Heart left ventricle (tissue), 16 donors: ENCODE measurements at regions not wholly inside any gene's neighbourhood (a gene's known extent, or its start where the extent isn't known, plus 50 kb on each side); places are given as distances from the start of the nearest gene placed in this dataset.

ENCODE experiments used
- ATAC-seq, 4 donors: fragments of 200-7000 bp; cut with Tn5 transposase; one replicate each; pipeline ENCODE4 v1.9.1; 2020 to 2022; ENCODE audit warnings: moderate library complexity in 4 of 4, mild to moderate bottlenecking in 3 of 4, moderate number of reproducible peaks in 1 of 4
- DNase-seq, 5 donors: peaks; one replicate each; pipeline ENCODE4 v3.0.0-alpha.2; 2020
- H3K27ac ChIP-seq, 12 donors: fragments of 200-600 bp; sonication (generic) in 4 of 12; one replicate each; pipeline versions ENCODE4 v1.5.0 to v1.8.0; 2016 to 2022; ENCODE audit warnings: mild to moderate bottlenecking in 2 of 12
- H3K27me3 ChIP-seq, 9 donors: fragments of 200-600 bp; sonication (generic) in 2 of 9; one replicate each; pipeline versions ENCODE4 v1.5.1 to v1.8.0; 2016 to 2022; ENCODE audit warnings: mild to moderate bottlenecking in 3 of 9
- H3K36me3 ChIP-seq, 9 donors: fragments of 200-600 bp; sonication (generic) in 2 of 9; one replicate each; pipeline versions ENCODE4 v1.5.0 to v1.8.0; 2018 to 2022; ENCODE audit warnings: mild to moderate bottlenecking in 2 of 9
- H3K4me1 ChIP-seq, 12 donors: fragments of 200-600 bp; sonication (generic) in 4 of 12; one replicate each; pipeline versions ENCODE4 v1.5.0 to v1.8.0; 2016 to 2022; ENCODE audit warnings: mild to moderate bottlenecking in 3 of 12
- H3K4me3 ChIP-seq, 12 donors: fragments of 200-600 bp; sonication (generic) in 4 of 12; one replicate each; pipeline versions ENCODE4 v1.5.0 to v1.8.0; 2017 to 2022; ENCODE audit warnings: mild to moderate bottlenecking in 9 of 12, moderate library complexity in 4 of 12
- H3K9me3 ChIP-seq, 12 donors: fragments of 200-600 bp; sonication (generic) in 4 of 12; one replicate each; pipeline versions ENCODE4 v1.5.0 to v1.8.0; 2016 to 2022; ENCODE audit warnings: mild to moderate bottlenecking in 1 of 12
- POLR2A ChIP-seq, 2 donors: fragments of 450-650 bp; IDR thresholded peaks; one replicate each; pipeline ENCODE4 v1.6.1; 2017; ENCODE audit warnings: antibody characterized with exemption in 2 of 2, mild to moderate bottlenecking in 2 of 2, moderate library complexity in 2 of 2
- WGBS, 4 donors: extraction: QIAGEN DNeasy Blood & Tissue Kit in 2 of 4; methylation state at CpG; one replicate each; pipeline versions ENCODE4 v1.1.5 to v1.1.7; 2013 to 2018; 5-methylcytosine and 5-hydroxymethylcytosine counted together
- intact Hi-C, 10 donors: fragments of 100-400 bp; cut with DNase I; formaldehyde crosslinking; loops; one replicate each; pipeline versions ENCODE4 v1.11.1 to v1.14.2; 2022
- TF ChIP-seq, protein P1 (sequence below), 12 donors: fragments of 200-600 bp; sonication (generic) in 4 of 12; IDR thresholded peaks; one replicate each; pipeline versions ENCODE4 v1.5.0 to v1.8.0; 2018 to 2022; ENCODE audit warnings: antibody characterized with exemption in 12 of 12, mild to moderate bottlenecking in 5 of 12
- donor health status: ischemic (EF 13 %, LVEDD 7.1; RV severe dilation, severe dysfunction).
- donor health status: healthy with polysubstance abuse.
- donor health status: DM: no; HTN: yes; CAD: no.
- donor health status: DM: no; HTN: no; CAD: no.
- donor health status: ischemic (EF 25% LVEDD 6.9; RV normal size, moderate dysfunction).
- donor health status: ischemic (EF 25% LVEDD 5.7; RV mildly dilated, moderate dysfunction).
- donor health status: healthy.
- donor health status: DM: yes; HTN: yes; CAD: no.
- donor health status: ischemic (EF 35%, LVEDD 5.7; RV mildly dilated, moderate dysfunction).
- donor health status: nonischemic (EF 11% LVEDD 7.7; RV severe dilation, severe dysfunction).
- donor health status: DM: yes; HTN: yes; CAD: no.
- donor health status: PGD.
- donor health status: ischemic (EF 29% LVEDD 5.4; RV normal size, mild dysfunction).
- donor health status: nonischemic (EF 23%, LVEDD 6.1; RV moderate dilation, normal function).

DNA sequence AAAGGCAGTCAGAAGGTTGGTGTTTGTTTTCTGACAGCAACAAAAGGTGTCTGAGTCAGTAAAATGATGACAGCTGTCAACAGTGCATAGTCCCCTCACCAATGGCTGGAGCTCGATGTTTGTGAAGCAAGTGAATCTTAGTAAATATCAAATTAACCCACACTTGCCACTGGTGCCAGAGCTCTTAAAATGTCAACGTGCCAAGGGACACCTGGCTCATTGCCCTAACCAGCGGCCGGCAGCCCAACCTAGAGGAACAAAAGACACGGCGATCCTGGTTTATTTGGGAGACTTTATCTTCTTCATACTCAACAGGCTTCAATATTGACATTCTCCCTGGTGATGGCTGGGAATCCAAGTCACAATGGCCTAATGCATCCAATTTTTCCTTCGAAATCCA, 143.4 kb downstream of the CPEB2 start:
- peak; percentile 23 to 65 (median 38) for ATAC-seq
- DNase-seq: peak in 2 of 5 donors; percentile 34 to 41
- intact Hi-C loops: loop anchor here in 7 of 10 donors (2.0 to 10.0 kb wide), 4 partner anchors 131 to 143 kb away; partner anchors contain the start of gene CPEB2 (in 6 of the 7)
- Histone ChIP-seq H3K4me1 (peaks cover 0 to 59% (median 17%) of the 10 kb centered on the region in 12 donors), H3K9me3 (no peaks in the 10 kb centered on the region), H3K27ac (peak overlapping the region in 5 of 12 donors; percentile 8 to 42 (median 29)), H3K27me3 (no peaks in the 10 kb centered on the region), H3K4me3 (no peak overlapping the region), H3K36me3 (no peaks in the 10 kb centered on the region)
- TF ChIP-seq, protein P1, sequence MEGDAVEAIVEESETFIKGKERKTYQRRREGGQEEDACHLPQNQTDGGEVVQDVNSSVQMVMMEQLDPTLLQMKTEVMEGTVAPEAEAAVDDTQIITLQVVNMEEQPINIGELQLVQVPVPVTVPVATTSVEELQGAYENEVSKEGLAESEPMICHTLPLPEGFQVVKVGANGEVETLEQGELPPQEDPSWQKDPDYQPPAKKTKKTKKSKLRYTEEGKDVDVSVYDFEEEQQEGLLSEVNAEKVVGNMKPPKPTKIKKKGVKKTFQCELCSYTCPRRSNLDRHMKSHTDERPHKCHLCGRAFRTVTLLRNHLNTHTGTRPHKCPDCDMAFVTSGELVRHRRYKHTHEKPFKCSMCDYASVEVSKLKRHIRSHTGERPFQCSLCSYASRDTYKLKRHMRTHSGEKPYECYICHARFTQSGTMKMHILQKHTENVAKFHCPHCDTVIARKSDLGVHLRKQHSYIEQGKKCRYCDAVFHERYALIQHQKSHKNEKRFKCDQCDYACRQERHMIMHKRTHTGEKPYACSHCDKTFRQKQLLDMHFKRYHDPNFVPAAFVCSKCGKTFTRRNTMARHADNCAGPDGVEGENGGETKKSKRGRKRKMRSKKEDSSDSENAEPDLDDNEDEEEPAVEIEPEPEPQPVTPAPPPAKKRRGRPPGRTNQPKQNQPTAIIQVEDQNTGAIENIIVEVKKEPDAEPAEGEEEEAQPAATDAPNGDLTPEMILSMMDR (IDR thresholded peaks at IDR 0.05): no peak
- 49 to 81% (median 69%) methylated on average over 7 of the region's 7 CpGs for WGBS, 4 donors

DNA sequence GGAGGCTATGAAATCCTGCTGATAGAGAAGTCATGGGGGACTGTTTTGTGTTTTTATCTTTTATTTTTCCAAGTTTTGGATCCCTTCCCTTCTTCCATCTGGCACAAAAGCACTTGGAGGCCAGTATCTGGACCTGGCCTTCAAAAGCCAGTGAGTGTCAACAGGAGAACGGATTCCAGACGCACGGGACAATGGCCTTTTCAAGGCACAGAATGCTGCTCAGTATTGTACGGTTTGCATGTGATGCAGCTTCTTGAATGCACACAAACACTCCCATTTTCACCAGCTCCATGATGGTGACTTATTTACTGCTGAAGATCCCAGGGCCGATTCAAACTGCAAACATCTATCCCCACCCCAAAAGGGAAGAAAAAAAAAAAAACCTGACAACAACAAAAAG, 145.4 kb downstream of the CPEB2 start:
- Histone ChIP-seq H3K4me1 (peaks cover 0 to 60% (median 17%) of the 10 kb centered on the region in 12 donors), H3K27ac (peak overlapping the region in 1 of 12 donors; percentile 9), H3K9me3 (no peaks in the 10 kb centered on the region), H3K27me3 (no peaks in the 10 kb centered on the region), H3K4me3 (no peak overlapping the region), H3K36me3 (no peaks in the 10 kb centered on the region)
- no peak for DNase-seq
- no peak for TF ChIP-seq POLR2A (IDR thresholded peaks at IDR 0.05)
- TF ChIP-seq, protein P1 (IDR thresholded peaks at IDR 0.05): no peak
- WGBS, 4 donors: 34 to 42% (median 40%) methylated on average over 5 of the region's 5 CpGs
- ATAC-seq: no peak
- intact Hi-C loops: loop anchor here in 7 of 10 donors (2.0 to 10.0 kb wide), 4 partner anchors 133 to 145 kb away; partner anchors contain the start of gene CPEB2 (in 6 of the 7)

DNA sequence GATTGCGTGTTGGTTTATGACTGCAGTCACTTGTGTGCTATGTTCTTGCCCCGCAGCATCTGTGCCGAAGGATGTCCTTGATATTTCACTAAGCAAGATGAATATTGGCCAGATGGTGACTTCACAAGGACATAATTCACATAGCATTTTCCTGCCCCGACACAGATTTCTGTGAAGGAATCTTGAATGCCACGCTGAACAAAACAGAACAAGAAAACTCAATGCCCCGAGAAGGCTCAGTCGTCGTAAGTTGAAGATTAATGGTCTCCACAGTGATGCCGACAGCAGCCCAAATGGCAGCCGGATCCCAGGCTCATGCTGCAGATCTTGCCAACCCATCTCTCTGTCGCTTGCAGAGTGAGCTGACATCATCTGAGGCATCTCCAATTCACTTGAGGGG, 145.9 kb downstream of the CPEB2 start:
- no peak for TF ChIP-seq POLR2A (IDR thresholded peaks at IDR 0.05)
- TF ChIP-seq, protein P1 (IDR thresholded peaks at IDR 0.05): no peak
- no peaks in the 10 kb centered on the region for H3K36me3 ChIP-seq
- H3K4me3 ChIP-seq: no peak overlapping the region
- no peak overlapping the region for H3K27ac ChIP-seq
- 83 to 86% (median 84%) methylated on average over 11 of the region's 11 CpGs for WGBS, 4 donors
- no peaks in the 10 kb centered on the region for H3K9me3 ChIP-seq
- intact Hi-C loops: loop anchor here in 6 of 10 donors (5.0 to 10.0 kb wide), 3 partner anchors 133 to 146 kb away; partner anchors contain the start of gene CPEB2 (in 5 of the 6)
- peaks cover 0 to 60% (median 17%) of the 10 kb centered on the region in 12 donors for H3K4me1 ChIP-seq
- no peak for DNase-seq
- no peak for ATAC-seq
- no peaks in the 10 kb centered on the region for H3K27me3 ChIP-seq

DNA sequence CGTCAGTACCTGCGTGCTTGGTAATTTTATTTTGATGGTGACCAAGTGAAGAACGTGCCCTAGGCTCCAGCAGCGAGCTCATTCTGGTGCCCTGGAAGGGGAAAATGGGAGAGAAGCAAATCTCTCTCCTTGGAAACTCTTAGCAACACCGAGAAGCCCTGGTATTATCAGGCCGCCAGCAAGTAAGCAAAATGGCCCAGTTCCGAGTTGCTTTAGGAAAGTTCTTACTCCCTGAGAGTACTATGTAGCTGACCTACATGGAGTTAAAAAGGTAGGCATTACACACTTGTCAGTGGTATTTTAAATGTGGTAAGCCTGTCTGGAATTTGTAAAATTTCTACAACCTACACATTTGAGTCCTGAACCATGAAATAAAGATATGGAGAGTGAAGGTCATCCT, 146.4 kb downstream of the CPEB2 start:
- intact Hi-C loops: loop anchor here in 6 of 10 donors (5.0 to 10.0 kb wide), 3 partner anchors 134 to 146 kb away; partner anchors contain the start of gene CPEB2 (in 5 of the 6)
- ATAC-seq: no peak
- TF ChIP-seq, protein P1 (IDR thresholded peaks at IDR 0.05): no peak
- no peak for TF ChIP-seq POLR2A (IDR thresholded peaks at IDR 0.05)
- no peaks in the 10 kb centered on the region for H3K27me3 ChIP-seq
- H3K36me3 ChIP-seq: no peaks in the 10 kb centered on the region
- no peaks in the 10 kb centered on the region for H3K9me3 ChIP-seq
- 88 to 93% (median 92%) methylated on average over 7 of the region's 7 CpGs for WGBS, 4 donors
- no peak overlapping the region for H3K4me3 ChIP-seq
- H3K4me1 ChIP-seq: peaks cover 0 to 57% (median 17%) of the 10 kb centered on the region in 12 donors
- peak overlapping the region in 2 of 12 donors; percentile 61 to 73 for H3K27ac ChIP-seq
- no peak for DNase-seq
